Activated T-cell treated with anti-CD3 and anti-CD28 coated beads for 48 hours (primary cell): ENCODE measurements at regions not wholly inside any gene's neighbourhood (a gene's known extent, or its start where the extent isn't known, plus 50 kb on each side); places are given as distances from the start of the nearest gene placed in this dataset.

ENCODE experiments used
- DNase-seq: peaks from one replicate; pipeline ENCODE4 v3.0.0-alpha.2; 2020; ENCODE audit warnings: low read depth

- no peak for DNase-seq
Observed at GRCh38 chr20:11447371-11448100, 470.2 kb upstream of the BTBD3 start.

DNA sequence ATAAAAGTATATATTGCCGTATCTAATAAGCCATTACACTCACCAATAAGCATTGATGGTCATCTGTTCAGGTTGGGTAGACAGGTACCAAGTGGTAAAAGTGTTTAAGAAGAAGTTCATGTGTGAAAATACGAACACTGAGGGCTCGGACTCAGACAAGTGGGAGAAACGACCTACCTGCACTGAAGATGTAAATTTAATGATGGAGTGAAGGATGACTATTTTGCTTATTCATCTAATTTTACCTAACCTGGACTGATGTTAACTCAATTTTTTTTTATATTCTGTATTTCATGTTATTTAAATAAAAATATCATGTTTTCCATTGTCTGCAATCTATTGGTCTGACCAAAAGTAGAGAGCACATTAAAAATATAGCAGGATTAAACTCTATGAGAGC is 469.1 kb upstream of the BTBD3 start:
- DNase-seq = no peak

DNA sequence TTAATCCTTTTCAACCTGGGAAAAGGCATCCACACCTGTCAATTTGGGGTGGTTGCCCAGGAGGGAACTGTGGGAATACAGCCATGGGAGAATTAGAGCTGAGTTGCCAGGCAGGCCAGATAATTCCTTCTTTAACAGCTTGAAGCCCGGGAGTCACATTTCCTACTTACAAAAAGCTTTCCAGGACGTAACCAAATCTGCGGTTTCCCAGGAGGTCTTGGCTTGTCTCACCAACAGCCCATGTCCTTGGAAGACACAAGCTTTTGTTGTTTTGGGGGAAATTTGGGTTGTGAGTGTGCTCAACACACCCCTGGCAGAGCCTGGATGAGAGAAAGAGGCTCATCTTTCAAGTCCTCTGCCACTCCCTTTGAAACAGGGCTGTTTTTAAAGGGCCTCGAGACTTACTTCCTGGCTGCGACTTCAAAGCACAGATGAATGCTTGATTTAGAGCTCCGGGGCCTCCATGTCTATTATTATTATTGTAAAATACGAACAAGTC is 465.9 kb upstream of the BTBD3 start:
- no peak for DNase-seq

- no peak for DNase-seq
Observed at GRCh38 chr20:11452326-11452725, 465.4 kb upstream of the BTBD3 start.

DNA sequence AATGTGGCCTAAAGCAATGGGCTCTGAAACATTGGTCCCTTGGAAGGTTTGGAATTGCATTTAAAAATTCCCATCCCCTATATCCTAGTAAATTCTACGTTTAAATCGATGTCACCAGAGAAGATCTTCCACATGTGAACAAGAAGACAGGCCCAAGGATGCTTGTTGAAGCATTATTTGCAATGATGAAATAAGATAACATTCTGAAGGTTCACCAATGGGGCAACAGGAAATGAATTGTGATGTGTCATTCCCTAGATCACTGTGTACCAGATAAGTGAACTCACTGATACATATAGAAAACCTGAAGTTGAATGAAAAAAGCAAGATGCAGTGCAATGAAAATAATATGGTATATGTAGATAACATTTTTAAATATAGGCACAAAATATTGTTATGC is 464.3 kb upstream of the BTBD3 start:
- no peak for DNase-seq

DNA sequence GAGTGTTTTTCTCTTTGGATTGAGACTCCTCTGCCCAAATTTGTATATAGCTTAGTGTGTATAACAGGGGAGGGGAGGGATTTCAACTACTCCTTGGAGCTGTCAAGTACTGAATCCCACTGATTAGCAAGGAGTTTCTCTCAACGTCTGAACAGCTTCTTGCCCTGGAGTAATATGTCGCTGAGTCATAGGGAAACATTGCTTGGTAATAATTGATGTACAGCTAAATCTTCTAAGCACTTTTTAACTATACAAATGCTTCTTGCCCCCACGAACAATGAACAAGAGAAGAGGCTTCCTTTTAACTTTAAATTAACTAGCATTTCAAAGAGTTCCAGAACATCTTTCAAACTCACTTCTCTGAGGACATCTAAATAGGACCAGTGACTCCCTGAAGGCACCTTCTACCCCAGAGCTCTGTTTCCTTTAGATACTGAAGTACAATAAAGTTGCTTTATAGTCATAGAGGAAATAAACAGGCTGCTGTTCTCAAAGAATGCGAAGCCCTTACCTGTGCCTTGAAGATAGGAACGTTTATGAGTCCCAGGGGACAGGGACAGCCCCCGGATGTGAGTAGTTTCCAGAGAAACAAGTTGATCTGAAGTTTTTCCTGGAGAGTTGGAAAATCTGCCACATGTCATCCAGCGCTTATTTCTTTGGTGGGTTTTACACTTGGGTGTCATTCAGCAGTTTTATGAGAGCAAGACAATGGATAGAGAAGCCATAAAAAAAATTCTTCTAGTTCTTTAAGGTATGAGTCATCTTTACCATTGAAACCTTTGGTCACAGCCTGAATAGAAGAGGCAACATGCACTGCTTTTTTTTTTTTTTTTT is 462.5 kb upstream of the BTBD3 start:
- DNase-seq = no peak

GRCh38 chr20:11457488-11457887 is 460.2 kb upstream of the BTBD3 start:
- DNase-seq = no peak

DNA sequence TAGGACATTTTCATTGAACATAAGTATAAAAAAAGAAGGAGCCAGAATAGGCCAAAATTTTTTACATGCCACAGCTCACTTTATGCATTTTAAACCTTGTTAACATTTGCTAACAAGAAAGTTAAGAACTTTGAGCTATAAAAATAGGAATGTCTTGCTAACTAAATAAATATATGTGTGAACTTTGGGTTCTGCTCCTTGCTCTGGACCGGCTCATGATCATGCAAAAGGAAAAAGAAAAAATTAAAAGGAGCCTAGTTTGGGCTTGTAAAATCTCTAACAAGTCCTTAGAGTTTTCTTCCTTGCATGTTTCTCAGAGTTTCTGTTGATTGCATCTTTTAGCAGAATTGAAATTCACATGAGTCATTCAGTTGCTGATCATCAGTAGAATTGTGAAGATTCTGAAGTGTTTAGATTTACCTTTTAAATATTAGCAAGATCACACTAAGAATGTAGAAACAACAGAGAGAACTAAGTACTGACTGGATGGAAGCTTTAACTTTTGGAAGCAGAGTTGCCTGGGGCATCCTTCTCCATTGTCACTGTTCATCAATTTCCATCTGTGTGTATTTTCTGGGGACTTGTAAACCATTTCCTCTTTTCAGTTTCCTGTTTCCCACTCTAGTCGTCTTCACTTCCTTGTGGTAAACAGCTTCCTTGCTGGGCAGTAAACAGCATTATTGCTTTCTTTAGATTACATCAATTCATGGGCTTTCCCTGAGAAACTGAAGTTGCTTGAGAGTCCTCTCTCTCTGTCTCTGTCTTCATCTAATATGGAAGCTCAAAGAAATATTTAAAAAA is 458.4 kb upstream of the BTBD3 start:
- no peak for DNase-seq

GRCh38 chr20:11467436-11467835 is 450.3 kb upstream of the BTBD3 start:
- no peak for DNase-seq

GRCh38 chr20:11468880-11469279 is 448.8 kb upstream of the BTBD3 start:
- DNase-seq = no peak

GRCh38 chr20:11469795-11470435 is 447.8 kb upstream of the BTBD3 start:
- DNase-seq = no peak

DNA sequence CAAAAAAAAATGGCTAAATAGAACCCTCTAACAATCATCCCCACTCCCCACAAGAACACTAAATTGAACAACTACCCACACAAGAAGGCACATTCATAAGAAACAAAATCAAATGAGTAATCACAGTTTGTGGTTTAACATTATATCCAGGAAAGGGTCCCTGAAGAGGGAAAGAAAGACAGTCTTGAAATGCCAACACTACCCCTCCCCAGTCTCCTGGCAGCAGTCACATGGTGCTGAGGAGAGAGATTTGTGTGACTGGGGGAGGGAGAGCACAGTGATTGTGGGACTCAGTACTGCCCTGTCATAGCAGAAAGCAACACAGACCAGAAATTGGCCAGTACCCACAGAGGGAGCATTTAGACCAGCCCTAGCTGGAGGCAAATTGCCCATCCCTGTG is 443.7 kb upstream of the BTBD3 start:
- no peak for DNase-seq

DNA sequence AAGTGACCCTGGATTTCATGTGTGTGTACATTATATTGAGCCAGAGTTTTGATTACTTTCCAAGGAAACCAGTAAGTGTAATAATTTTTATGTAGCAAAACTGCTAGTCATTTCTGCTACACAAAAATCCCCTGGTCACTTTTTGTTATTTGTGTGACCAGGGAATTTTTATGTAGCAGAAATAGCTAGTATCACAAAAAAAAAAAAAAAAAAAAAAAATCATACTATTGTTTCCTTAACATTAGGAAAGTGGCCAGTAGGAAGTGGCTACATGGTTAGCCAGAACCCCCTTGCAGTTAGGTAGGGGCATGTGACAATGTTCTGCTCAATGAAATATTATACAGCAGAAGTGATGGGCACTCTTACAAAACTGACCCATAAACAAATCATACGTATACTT is 434.0 kb upstream of the BTBD3 start:
- no peak for DNase-seq

GRCh38 chr20:11484479-11484878 is 433.2 kb upstream of the BTBD3 start:
- no peak for DNase-seq

- DNase-seq = no peak
Observed at GRCh38 chr20:11492386-11492785, 425.3 kb upstream of the BTBD3 start.

GRCh38 chr20:11492846-11493245 is 424.8 kb upstream of the BTBD3 start:
- no peak for DNase-seq

DNA sequence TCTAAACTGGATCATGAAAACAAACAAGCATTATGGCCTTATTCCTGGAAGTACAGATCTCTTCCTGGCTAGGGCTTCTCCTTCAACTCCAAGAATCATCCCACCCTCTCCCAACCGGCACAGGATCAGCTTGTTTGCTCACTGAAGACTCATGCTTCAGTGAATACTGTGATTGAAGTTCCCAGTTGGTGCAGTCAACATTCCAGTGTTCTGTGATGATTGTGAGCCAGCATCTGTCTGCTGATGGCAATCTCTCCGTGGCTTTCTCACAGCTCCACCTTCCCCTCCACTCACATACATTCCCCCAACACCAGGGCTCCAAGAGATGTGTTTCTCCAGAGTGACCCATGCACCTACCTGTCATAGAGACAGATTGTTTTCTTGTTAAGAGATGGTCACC is 421.3 kb upstream of the BTBD3 start:
- no peak for DNase-seq

- no peak for DNase-seq
Observed at GRCh38 chr20:11497545-11497944, 420.1 kb upstream of the BTBD3 start.

- no peak for DNase-seq
Observed at GRCh38 chr20:11499101-11499634, 418.5 kb upstream of the BTBD3 start.

DNA sequence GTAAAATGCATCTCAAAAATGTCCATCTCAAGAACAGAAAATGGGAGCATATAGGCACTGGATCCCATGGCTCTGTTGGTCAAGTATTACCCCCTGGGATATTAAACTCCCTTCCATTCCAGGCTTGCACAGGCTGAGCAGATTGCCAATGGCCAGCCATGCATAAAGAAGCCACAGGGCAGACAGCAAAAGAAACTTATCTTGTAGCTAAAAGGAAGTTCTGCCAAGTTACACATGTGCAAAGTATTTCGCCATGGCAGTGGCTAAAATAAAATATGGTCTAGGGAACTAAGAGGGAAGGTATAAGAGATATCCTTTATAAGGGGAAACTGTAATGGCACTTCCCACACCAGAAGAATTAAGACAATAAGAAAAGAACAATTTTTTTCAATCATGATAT is 415.6 kb upstream of the BTBD3 start:
- no peak for DNase-seq

GRCh38 chr20:11502671-11503070 is 415.0 kb upstream of the BTBD3 start:
- no peak for DNase-seq

- no peak for DNase-seq
Observed at GRCh38 chr20:11509776-11510175, 407.9 kb upstream of the BTBD3 start.
